GM23338 (cell line): ENCODE measurements at regions not wholly inside any gene's neighbourhood (a gene's known extent, or its start where the extent isn't known, plus 50 kb on each side); places are given as distances from the start of the nearest gene placed in this dataset.

Experiments
- CREB1 ChIP-seq: fragments of 250-450 bp; sonication (Bioruptor Pico); IDR thresholded peaks from 2 replicates; pipeline ENCODE4 v1.5.0; 2020; ENCODE audit warnings: low read depth, mild to moderate bottlenecking, moderate library complexity
- CTCF ChIP-seq, 2 experiments: fragments of 200-600 bp in 1 of 2; sonication (generic) in 1 of 2; conservative IDR thresholded peaks; 2 replicates each; pipeline versions ENCODE4 v1.5.1 to v1.6.1; 2016 to 2017; ENCODE audit warnings: antibody characterized with exemption in 2 of 2, low read depth in 2 of 2, mild to moderate bottlenecking in 2 of 2, moderate library complexity in 1 of 2
- EZH2 ChIP-seq: fragments of 200-600 bp; sonication (generic); IDR thresholded peaks from one replicate; pipeline ENCODE4 v1.8.0; 2017; ENCODE audit warnings: antibody characterized with exemption, mild to moderate bottlenecking, low read depth; ENCODE audit not compliant: unreplicated experiment
- EZH2phosphoT487 ChIP-seq: fragments of 200-600 bp; sonication (generic); IDR thresholded peaks from one replicate; pipeline ENCODE4 v1.8.1; 2018; ENCODE audit warnings: antibody characterized with exemption; ENCODE audit not compliant: unreplicated experiment
- POLR2AphosphoS5 ChIP-seq: IDR thresholded peaks from 2 replicates; pipeline ENCODE4 v1.6.1; 2016; ENCODE audit warnings: antibody characterized with exemption, low read depth
- REST ChIP-seq: IDR thresholded peaks from one replicate; pipeline ENCODE4 v1.6.1; 2018; ENCODE audit warnings: antibody characterized with exemption; ENCODE audit not compliant: unreplicated experiment
- STAT1 ChIP-seq: IDR thresholded peaks from one replicate; pipeline ENCODE4 v1.6.1; 2016; ENCODE audit warnings: antibody characterized with exemption; ENCODE audit not compliant: unreplicated experiment

- no peak for TF ChIP-seq STAT1
- TF ChIP-seq CREB1: no peak
- no peak for TF ChIP-seq CTCF (conservative IDR thresholded peaks at IDR 0.05; ENCODE audit: low read depth in 2 of 2)
- TF ChIP-seq REST: no peak
- no peak for TF ChIP-seq POLR2AphosphoS5
- TF ChIP-seq EZH2: no peak
- no peak for TF ChIP-seq EZH2phosphoT487
Measured at GRCh38 chr15:85976986-85977385, 102.7 kb upstream of the AGBL1 start.
